ENCODE measurements at regions not wholly inside any gene's neighbourhood (a gene's known extent, or its start where the extent isn't known, plus 50 kb on each side); places are given as distances from the start of the nearest gene placed in this dataset.
"Not testable (repeated sequence)": the region's sequence is repeated elsewhere in the genome, so short reads cannot be mapped to it uniquely, and the experiment has no call there.

- DNase-seq, result no peak
Observed at GRCh38 chr15:69554279-69554961, 101.8 kb downstream of the RPLP1 start.

DNA sequence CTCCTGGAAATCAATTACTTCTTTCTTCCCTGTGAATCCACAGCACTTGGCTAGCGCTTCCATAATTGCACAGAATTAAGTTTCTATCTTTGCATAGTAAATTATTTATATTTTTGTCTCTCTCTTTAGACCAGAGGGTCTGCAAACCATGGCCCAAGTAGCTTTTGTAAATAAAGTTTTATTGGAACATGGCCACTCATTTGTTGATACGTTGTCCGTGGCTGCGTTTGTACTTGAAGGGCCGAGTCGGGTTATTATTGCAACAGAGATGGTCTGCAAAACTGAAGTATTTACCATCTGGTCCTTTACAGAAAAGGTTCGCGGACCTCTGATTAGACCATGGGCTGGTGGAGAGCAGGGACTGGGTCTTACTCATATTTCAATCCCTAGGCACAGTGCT lies 102.5 kb downstream of the RPLP1 start:
- no peak for DNase-seq

DNA sequence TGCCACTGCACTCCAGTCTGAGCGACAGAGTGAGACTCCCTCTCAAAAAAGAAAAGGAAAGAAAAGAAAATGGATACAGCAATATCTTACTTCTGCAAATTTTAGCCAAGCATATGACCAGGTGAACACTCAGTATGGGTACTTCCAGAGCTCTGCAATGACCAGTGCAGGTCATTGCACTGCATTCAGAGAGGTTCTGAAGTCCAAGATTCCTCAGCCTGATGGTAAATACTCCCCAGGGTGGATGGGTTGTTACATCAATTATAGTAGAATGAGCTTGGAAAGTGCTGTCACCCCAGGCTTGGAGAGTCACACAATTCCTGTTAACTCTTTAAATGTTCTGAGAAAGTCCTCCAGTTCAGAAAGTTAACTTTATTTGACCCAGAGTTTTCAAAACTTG lies 103.7 kb downstream of the RPLP1 start:
- DNase-seq, result no peak

- no peak for DNase-seq
Observed at GRCh38 chr15:69557020-69557706, 104.5 kb downstream of the RPLP1 start.

GRCh38 chr15:69557707-69558409 lies 105.2 kb downstream of the RPLP1 start:
- no peak for DNase-seq

DNA sequence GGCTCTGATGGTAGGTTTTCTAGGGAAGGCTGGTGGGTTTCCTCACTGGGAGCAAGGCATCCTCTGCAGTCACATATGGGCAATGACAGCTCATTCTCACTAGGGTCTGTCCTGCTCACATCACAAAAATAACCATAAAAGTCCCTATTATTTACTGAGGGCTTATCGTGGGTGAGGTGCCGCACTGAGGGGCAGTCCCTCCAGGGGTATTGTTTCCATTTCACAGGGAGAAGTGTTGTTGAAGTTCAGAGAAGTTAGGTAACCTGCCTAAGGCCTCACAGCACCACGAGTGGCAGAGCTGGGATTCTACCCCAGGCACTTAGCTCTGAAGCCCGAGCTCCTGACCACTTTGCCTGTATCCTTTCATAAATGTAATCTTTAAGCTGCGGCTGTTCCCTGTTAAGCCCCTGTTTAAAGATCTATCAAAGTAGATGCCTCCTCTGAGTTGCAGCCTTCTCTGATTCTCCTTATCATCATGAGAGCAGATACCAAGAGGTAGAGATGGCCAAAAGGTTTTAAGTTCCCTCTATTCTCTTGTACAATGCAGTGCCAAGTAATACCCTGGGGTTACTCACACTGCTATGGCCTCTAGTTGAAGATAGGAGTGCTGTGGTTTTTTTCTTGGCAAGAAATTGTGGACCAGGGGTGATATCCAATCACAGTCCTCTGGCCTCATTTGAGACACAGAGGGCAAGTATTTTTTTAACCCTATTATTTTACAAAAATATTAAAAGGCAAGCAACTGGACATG lies 107.0 kb downstream of the RPLP1 start:
- DNase-seq, result no peak

DNA sequence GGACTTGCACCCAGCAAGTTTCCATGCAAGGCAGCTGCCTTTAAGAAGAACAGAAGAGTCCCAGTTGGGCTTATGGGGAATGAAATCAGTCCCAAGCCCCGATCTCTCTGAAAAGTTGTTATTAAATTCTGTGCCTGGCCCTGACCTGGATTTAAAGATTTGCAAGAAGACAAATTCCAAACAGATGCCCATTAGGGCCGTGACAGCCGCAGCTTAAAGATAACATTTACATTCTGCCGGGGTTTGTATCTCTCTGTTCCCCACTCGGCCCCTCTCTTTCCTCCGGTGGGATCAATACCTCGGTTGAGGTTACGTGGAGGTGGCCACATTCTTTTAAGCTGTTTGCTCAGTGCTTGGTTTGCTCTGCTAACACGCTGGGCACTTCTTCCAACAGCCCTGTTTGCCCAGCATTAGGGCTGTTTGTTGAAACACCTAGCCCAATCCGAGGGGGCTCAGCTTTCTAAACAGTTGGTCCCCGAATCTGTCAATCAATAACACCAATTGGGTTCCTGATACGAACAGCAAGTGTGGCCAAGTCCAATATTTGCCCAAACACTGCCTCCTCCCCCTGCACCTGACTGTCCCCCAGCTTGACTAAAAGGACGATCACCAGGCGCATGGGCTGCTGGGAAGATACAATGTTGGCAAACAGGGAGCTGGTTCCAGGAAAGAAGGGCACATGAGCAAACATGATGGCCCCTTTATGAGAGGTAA lies 108.6 kb downstream of the RPLP1 start:
- no peak for DNase-seq

DNA sequence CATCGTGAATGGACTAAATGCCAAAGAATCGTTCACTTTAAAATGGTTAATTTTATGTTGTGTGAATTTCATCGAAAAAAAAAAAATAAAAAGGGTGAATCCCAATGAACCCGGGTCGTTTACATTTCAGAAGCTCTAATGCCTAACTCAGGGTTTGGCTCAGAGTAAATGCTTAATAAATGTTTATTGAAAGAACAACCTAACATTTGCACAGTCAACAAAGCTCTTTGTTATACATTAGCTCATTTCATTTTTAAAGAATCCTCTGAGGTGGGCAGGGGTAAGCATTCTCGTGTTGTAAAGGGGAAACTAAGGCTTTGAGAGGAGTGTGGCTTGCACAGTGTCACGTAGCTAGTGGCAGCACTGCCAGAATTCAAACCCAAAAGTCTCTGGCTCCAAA lies 109.5 kb downstream of the RPLP1 start:
- no peak for DNase-seq

GRCh38 chr15:69562564-69562963 lies 109.9 kb downstream of the RPLP1 start:
- DNase-seq, result no peak

DNA sequence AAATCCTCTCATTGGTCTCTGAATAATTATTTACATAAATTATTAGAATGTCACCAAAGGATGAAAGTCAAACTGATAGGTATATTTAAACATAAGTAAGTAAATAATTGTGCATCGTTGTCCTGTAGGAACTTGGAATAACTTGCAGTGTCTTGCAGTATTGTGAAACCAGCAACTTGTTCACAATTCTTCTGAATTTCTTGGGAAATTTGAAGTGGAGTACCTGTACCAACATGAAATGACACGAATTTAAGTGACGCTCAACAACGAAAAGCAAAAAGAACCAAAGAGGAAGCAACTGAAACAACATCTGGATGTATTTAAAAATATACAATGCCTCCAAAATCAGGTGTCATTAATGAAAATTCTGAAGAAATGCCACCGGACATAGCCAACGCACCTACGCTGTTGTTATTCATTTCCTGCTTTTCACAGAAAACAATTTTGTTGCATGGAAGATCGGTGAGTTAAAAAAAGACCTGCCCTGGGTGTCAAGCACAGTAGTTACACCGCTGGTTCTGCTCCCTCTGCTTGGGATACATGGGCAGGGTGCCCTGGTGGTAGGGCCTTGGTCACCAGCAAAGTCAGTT lies 112.5 kb downstream of the RPLP1 start:
- no peak for DNase-seq

DNA sequence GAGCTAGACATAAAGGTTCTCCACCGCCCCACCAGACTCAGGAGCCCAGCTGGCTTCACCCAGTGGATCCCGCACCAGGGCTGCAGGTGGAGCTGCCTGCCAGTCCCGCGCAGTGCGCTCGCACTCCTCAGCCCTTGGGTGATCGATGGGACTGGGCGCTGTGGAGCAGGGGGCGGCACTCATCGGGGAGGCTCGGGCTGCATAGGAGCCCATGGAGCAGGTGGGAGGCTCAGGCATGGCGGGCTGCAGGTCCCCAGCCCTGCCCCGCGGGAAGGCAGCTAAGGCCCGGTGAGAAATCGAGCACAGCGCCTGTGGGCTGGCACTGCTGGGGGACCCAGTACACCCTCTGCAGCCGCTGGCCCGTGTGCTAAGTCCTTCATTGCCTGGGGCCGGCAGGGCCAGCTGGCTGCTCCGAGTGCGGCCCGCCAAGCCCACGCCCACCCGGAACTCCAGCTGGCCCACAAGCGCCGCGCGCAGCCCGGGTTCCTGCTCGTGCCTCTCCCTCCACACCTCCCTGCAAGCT lies 114.7 kb downstream of the RPLP1 start:
- DNase-seq, result not testable (repeated sequence)

DNA sequence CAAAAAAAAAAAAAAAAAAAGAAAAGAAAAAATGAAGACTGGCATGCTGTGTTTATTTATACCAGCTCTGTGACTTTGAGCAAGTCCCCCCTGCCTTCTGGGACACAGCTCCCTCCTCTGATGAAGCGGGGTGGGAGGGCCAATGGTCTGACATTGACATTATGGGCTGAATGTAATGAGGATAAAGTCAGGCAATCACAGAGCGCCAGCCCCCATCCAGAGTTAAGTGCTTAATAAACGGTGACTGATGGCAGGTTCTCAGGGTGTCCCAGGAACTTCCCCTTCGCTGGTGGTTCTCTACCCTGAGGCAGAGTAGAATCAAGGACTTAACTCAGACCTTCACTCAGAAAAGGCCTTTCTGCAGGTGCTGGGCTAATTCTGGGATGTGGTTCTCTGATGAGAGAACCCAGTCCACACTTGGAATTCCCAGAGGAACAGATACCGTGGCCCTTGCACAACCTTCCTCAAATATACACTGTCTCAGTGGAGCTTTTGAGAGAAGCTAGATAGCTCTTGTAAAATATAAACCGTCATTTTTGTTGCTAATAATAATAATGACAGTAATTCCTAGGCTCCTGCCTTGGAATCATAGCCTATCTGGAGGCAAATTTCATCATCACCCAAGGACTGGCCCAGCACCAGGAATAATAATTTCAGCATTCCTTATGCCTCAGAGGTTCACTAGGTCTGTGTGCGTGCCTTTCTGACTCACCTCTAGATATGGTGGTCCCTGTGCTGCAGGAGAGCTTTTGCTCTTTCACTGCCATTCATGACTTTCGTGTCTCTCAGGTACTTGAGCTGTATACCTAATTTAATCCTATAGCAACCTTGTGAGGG lies 115.8 kb downstream of the RPLP1 start:
- DNase-seq, result no peak

GRCh38 chr15:69570454-69570853 lies 117.8 kb downstream of the RPLP1 start:
- no peak for DNase-seq

GRCh38 chr15:69570997-69571396 lies 118.4 kb downstream of the RPLP1 start:
- no peak for DNase-seq

DNA sequence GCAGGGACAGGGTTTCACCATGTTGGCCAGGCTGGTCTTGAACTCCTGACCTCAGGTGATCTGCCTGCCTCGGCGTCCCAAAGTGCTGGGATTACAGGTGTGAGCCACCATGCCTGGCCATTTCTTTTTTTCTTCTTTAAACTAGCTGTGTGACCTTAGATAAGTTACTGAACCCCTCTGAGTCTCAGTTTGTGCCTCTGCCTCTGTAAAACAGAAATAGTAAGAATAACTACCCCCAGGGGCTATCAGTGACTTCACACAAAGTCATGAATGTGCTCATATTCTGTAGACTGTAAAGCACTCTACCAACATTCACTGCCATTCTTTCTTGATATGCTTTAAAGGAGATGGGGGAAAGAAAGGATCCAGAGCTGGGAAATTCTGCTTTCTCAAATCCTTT lies 120.7 kb downstream of the RPLP1 start:
- DNase-seq, result not testable (repeated sequence)

GRCh38 chr15:69573815-69574475 lies 121.3 kb downstream of the RPLP1 start:
- no peak for DNase-seq

- DNase-seq, result no peak
Observed at GRCh38 chr15:69574506-69574905, 121.9 kb downstream of the RPLP1 start.

DNA sequence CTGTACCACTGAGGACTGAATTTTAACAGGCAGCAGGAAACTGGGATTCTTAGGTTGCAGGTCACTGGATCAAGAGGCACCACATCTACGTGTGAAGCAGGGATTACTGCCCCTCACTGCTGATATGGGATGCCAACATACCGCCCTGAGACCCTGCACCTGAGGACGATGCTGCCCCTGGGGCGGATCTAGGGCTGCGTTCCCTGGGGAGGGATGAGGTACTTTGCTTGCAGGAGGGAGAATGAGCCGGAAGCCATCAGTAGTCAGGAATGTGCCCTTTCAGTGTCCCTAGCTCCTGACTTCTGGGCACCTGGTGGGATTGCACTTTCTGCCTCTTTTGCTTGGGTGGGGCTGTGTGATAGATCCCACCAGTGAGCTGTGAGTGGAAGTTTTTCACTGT lies 122.8 kb downstream of the RPLP1 start:
- DNase-seq, result no peak

DNA sequence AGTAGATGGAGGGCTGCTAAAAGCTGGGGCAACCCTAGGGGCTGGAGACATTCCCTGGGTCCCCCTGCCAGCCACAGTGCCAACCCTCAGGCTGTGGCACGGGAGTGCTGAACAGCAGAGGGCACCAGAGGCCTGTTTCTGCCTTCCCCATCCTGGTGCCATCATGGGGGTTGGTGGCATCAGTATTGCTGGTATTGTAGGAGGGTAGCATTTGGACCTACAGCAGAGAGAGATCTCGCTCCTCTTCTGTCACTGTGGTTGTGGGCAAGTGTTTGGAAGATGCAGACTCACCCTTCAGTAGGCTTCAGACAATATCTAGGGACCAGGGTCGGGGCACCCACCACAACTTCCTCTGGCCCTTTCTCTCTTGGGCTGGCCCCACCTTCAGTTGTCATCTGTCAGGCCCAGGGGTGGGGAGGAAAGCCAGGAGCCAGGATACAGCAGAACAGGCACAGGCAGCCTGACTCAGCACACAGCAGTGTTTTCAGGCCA lies 123.5 kb downstream of the RPLP1 start:
- DNase-seq, result peak; percentile 68

- no peak for DNase-seq
Observed at GRCh38 chr15:69576948-69577351, 124.3 kb downstream of the RPLP1 start.
